HG03354 (cell line): ENCODE measurements at regions not wholly inside any gene's neighbourhood (a gene's known extent, or its start where the extent isn't known, plus 50 kb on each side); places are given as distances from the start of the nearest gene placed in this dataset.
"Not testable (repeated sequence)": the region's sequence is repeated elsewhere in the genome, so short reads cannot be mapped to it uniquely, and the experiment has no call there.

ENCODE experiments used
- ATAC-seq: cut with Tn5 transposase; IDR thresholded peaks from one replicate; pipeline ENCODE4 v1.9.1; 2021; ENCODE audit warnings: mild to moderate bottlenecking; ENCODE audit not compliant: unreplicated experiment, poor library complexity, severe bottlenecking

DNA sequence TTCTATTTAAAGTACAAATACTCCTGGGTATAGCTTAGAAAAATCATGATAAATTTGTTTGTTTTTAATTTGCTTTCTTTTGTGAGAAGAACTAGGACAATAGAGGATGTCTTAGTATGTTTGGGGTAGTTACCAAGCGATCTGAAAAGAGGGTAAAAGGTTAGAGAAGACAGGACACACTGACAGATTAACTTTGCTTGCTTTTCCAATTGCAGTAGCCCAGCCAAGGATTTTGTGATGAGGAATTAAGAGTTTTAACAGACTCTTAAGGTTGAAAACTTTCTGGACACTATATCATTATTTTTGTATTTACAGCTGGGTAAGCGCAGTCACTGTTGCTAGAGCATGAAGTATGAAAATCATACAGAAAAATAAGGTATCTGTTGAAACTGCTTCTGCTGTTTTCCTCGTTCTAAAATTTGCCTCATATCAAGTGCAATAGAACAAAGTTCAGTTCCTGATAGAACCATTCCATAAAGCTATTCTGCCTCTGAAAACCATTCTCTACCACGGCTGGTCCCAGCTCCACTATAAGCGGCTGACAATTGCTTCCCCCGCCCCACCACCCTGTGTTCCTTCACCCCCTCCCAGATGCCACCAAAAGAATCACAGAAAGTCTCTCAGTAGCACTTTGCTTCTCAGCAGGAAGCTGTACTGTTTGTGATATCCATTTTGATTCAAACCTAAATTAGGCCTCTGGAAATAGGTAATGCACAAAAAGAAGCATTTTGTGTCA lies 413.4 kb downstream of the BCAT1 start:
- no peak for ATAC-seq

- no peak for ATAC-seq
Measured at GRCh38 chr12:24534622-24535021, 414.3 kb downstream of the BCAT1 start.

DNA sequence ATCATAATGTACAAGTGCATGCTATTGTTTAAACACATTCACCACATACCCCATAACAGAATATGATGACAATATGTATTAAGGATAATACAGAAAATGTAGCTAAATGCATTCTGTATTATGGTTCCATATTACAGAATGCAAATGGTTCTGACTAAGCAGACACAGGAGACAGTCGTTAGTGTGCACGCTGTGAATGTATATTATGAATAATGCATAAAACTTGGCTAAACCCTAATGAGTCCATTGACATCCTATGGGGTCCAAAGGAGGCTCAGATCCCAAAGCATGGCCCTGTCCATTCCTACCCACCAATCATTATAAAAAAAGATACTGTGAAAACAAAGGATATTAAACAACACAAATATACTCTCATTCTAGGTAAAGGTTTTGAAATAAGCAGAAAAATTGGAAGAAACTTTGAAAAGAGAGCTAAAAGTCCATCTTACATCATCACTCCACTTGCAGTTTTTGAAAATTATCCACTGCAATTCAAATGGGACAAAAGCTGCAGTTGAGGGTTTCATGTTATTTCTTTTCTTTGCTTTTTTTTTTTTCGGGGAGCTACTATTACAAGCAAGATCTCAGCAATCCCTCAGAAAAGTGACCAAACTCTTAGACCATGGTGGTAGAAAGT lies 415.1 kb downstream of the BCAT1 start:
- ATAC-seq, result no peak

DNA sequence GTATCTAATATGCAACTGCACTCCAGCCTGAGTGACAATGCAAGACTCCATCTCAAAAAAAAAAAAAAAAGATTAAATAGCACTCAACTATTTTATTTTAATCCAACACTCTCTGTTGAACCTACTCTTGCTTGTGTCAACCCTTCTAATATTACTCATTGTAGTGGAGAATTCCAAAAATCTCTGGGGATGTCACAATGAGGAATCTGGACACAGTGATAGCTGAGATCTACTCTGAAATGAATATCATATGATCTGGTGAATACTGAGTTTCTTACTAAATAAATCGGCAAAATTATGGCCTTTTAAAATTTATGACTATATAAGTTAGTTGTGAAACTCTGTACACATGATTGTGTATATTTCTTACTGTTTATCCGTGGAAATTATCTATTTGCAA lies 418.2 kb downstream of the BCAT1 start:
- ATAC-seq, result no peak

- ATAC-seq, result no peak
Measured at GRCh38 chr12:24527102-24527501, 421.8 kb downstream of the BCAT1 start.

DNA sequence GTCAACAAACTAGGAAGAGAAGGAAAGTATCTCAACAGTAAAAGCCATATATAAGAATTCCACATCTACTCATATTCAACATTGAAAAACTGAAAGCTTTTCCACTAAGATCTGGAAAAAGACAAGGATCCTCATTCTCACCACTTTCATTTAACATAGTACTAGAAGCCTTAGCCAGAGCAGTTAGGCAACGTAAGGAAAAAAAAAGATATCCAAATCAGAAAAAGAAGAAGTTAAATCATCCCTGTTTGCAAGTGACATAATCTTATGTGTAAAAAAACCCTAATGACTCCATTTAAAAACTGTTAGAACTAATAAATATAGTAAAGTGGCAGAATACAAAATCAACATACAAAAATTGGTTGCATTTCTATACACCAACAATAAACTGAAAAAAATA lies 426.2 kb downstream of the BCAT1 start:
- ATAC-seq, result no peak

DNA sequence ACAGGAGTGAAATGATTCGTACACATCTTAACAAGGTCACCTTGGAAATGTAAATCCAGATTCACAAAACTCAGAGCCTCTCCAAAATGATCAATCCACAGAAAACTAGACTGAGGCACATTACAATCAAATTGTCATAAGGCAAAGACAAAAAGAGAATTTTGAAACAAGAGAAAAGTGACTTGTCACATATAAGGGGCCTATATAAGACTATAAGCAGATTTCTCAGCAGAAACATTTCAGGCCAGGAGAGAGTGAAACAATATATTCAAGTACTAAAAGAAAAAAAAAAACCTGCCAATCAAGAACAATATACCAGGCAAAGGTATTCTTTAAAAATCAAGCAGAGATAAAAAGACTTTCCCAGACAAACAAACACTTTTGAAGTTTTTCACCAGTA lies 429.1 kb downstream of the BCAT1 start:
- ATAC-seq, result no peak

DNA sequence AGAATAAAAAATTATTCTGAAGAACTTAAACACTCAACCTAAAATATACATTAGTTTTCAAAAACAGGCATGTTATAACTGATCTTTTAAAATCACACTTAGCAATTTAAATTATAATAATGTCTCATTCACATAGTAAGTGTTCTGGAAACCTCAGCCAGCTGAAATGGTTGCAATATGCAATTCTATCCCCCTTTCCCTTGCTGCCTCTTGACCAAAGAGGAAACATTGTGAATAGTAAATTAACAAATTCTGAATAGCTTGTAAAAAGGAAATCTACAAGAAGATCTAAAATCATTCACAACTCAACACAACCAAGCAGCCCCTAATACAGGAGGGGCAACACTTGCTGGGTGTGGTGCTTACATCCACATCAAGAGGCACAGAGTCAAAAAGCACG lies 431.9 kb downstream of the BCAT1 start:
- ATAC-seq, result no peak

- no peak for ATAC-seq
Measured at GRCh38 chr12:24510581-24511125, 438.2 kb downstream of the BCAT1 start.

- ATAC-seq, result no peak
Measured at GRCh38 chr12:24507827-24508226, 441.1 kb downstream of the BCAT1 start.

DNA sequence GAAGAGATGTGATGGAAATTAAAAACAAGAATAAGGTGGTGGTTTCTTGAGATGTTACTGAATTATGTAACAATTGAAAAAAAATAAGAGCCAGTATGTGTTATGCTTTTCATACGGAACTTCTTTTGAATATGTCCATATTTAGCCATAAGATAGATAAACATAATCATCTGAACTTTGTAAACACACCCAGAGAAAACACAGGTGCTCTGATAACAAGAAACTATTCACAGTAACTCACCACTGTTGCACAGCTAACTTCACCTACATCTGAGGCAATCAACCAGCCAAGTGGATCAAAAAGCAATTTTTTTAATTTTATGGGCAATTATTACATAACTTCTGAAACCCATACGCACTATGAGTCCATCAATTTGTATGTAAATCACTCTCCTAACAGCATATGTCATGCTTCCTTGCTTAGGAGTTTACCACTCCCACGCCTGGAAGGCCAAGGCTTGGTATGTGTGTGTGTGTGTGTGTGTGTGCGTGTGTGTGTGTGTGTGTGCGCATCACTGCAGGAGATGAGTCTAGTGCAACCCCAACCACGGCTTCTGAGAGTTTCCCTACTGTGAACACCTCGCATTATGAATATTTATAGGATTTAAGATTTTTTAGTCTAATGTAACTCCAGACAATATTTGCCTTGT lies 443.4 kb downstream of the BCAT1 start:
- no peak for ATAC-seq

DNA sequence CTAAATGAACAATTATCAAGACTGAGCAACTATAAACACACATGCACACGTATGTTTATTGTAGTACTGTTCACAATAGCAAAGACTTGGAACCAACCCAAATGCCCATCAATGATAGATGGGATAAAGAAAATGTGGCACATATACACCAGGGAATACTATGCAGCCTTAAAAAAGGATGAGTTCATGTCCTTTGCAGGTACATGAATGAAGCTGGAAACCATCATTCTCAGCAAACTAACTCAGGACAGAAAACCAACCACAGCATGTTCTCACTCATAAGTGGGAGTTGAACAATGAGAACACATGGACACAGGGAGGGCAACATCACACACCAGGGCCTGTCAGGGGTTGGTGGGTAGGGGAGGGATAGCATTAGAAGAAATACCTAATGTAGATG lies 445.4 kb downstream of the BCAT1 start:
- ATAC-seq, result not testable (repeated sequence)

DNA sequence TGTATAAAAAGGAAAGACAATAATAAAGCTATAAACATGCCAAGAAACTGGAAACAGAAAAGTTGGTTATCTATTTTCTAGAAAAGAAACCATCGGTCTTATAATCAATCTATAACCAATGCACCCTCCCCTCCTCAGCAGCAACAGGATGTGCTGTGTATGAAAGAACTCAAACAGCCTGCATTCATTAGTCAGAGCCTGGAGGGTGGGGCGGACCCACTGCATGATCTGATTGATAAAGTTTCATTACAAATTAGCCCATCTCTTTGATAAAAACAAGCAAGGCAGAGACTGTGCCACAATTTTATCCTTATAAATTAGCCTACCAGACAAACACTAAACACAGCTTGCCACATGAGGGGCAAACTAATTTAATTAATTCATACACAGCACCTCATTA lies 448.1 kb downstream of the BCAT1 start:
- no peak for ATAC-seq

GRCh38 chr12:24500421-24500820 lies 448.5 kb downstream of the BCAT1 start:
- no peak for ATAC-seq

DNA sequence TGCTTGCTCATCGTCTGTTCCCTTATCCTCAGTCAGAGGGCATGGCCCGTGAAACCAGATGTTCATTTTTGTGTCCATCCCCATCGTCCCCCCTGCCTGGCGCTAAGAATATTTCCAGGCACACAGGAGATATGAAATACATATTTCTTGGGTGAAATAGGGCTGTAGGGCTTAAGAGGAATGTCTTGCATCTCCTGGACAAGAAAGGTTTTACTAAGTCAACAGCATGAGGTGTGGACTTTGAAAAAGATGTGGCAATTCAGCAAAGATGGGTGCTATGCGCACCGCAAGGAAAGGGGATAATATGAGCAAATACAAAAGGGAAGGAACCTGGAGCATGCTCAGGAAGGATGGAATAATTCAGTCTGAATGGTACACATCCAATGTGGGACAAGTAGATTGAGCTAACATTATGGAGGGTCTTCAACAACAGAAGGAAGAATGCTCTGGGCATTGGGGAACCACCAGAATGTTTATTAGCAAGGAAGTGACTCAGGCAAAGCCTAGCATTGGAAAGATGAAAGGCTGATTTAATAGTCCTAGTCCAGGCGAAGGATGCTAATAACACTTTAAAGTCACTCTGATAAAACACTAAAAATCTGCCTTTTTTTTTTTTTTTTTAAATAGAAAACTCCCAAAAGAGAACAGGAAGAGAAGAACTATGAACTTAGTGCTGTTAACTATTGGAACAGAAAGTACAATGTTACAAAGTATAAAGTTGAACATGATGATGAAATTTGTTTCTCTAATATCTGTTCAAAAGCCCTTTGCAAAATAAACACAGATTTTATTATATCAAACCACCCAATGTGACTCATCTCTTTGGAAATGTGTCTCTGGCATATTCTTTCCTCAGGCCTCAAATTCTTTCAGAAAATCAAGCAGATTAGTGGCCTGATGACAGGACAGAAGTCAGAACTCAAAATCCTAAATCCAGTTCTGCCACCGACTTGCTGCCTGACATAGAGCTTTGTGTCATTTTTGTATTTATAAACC lies 449.5 kb downstream of the BCAT1 start:
- ATAC-seq, result no peak

GRCh38 chr12:24496755-24497154 lies 452.1 kb downstream of the BCAT1 start:
- ATAC-seq, result no peak

DNA sequence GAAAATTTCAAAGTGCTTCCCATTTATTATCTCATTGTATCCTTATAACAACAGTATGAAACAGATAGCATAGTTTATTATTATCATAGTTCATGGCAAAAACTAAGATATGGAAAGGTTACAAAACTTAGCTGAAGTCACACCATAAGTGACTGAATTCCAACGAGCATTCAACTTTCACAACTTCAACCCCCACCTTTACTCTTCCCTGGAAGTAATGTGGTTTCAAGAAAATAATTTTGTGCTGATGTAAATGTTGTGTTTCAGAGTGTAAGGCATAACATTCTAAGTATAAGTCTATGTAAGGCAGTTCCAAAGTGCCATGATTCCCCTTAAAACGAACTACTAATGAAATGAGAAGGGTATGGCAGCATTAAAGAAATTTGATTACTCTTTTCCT lies 454.5 kb downstream of the BCAT1 start:
- ATAC-seq, result no peak

DNA sequence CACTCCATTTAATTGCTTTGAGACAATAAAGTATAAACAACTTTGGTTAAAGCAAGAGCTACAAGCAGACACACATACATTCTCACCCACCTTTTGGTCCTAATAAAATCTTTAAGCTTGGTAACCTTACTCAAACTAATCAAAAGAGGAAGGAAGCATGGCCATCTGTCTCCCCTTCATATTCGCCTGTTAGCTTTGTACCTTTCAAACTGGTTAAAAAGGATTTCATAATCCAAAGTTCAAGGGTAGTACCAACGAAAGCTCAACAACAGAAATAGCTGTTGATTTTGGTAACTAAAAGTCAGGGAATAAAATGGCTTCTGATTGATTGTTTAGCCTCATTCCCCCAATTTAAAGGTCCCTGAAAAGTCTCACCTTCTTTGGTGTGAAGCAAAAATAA lies 456.9 kb downstream of the BCAT1 start:
- ATAC-seq, result no peak

DNA sequence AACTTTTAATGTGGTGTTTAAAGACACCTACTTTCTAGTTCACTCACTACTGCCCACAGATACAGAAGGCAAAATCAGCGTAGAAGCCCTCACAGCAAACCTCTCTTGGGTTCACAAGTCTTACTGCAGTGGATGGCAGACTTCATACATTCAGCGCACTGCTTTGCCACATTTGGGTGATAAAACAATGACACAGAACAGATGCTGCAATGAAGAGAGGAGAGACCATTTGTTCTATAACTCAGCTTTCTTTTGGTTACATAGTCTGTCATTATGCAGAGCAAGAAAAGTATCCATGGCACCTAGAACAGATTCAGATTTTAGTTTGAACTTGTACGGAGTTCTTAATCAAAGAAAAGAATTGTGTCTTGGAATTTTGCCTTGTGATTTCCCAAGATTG lies 459.0 kb downstream of the BCAT1 start:
- ATAC-seq, result no peak
